NCI-H69 (cell line): ENCODE measurements at regions not wholly inside any gene's neighbourhood (a gene's known extent, or its start where the extent isn't known, plus 50 kb on each side); places are given as distances from the start of the nearest gene placed in this dataset.
"Not testable (repeated sequence)": the region's sequence is repeated elsewhere in the genome, so short reads cannot be mapped to it uniquely, and the experiment has no call there.

Experiments
- DNase-seq: peaks from one replicate; lab custom pipeline; 2025; lab: John Stamatoyannopoulos, UW

- no peak for DNase-seq
Measured at GRCh38 chr9:86575137-86575536, 220.9 kb upstream of the TUT7 start.

- no peak for DNase-seq
Measured at GRCh38 chr9:86573886-86574285, 219.7 kb upstream of the TUT7 start.

GRCh38 chr9:86572904-86573303, 218.7 kb upstream of the TUT7 start:
- no peak for DNase-seq

- DNase-seq = not testable (repeated sequence)
Measured at GRCh38 chr9:86565603-86566002, 211.4 kb upstream of the TUT7 start.

GRCh38 chr9:86563936-86564335, 209.7 kb upstream of the TUT7 start:
- DNase-seq = no peak

GRCh38 chr9:86563350-86563749, 209.1 kb upstream of the TUT7 start:
- no peak for DNase-seq

- no peak for DNase-seq
Measured at GRCh38 chr9:86562691-86563090, 208.5 kb upstream of the TUT7 start.

- DNase-seq = no peak
Measured at GRCh38 chr9:86557918-86558317, 203.7 kb upstream of the TUT7 start.

GRCh38 chr9:86557063-86557766, 203.0 kb upstream of the TUT7 start:
- DNase-seq = no peak

GRCh38 chr9:86555661-86556060, 201.5 kb upstream of the TUT7 start:
- no peak for DNase-seq

- DNase-seq = no peak
Measured at GRCh38 chr9:86550401-86550800, 196.2 kb upstream of the TUT7 start.

GRCh38 chr9:86549920-86550319, 195.7 kb upstream of the TUT7 start:
- DNase-seq = no peak

- DNase-seq = no peak
Measured at GRCh38 chr9:86549401-86549811, 195.2 kb upstream of the TUT7 start.

- no peak for DNase-seq
Measured at GRCh38 chr9:86548220-86548619, 194.0 kb upstream of the TUT7 start.

GRCh38 chr9:86547571-86547970, 193.4 kb upstream of the TUT7 start:
- no peak for DNase-seq

GRCh38 chr9:86546712-86547111, 192.5 kb upstream of the TUT7 start:
- DNase-seq = no peak

GRCh38 chr9:86545090-86545489, 190.9 kb upstream of the TUT7 start:
- DNase-seq = no peak

- DNase-seq = no peak
Measured at GRCh38 chr9:86541014-86541570, 186.9 kb upstream of the TUT7 start.

- no peak for DNase-seq
Measured at GRCh38 chr9:86535406-86535915, 181.3 kb upstream of the TUT7 start.

- no peak for DNase-seq
Measured at GRCh38 chr9:86534572-86535258, 180.5 kb upstream of the TUT7 start.

- DNase-seq = no peak
Measured at GRCh38 chr9:86531971-86532640, 177.9 kb upstream of the TUT7 start.

GRCh38 chr9:86531273-86531970, 177.2 kb upstream of the TUT7 start:
- DNase-seq = no peak
